ENCODE measurements at regions not wholly inside any gene's neighbourhood (a gene's known extent, or its start where the extent isn't known, plus 50 kb on each side); places are given as distances from the start of the nearest gene placed in this dataset.

- no peak overlapping the region for H3K23ac ChIP-seq (ENCODE audit: low read depth, low read length, poor library complexity)
- H3K4me1 ChIP-seq (ENCODE audit: control insufficient read depth in 2 of 2, insufficient read depth in 1 of 2, low read depth in 1 of 2, low read length in 2 of 2) = no peaks in the 10 kb centered on the region
- no peak overlapping the region for H2BK5ac ChIP-seq (ENCODE audit: low read length)
- no peaks in the 10 kb centered on the region for H3K9me3 ChIP-seq (replicated peaks in 1 of 2; ENCODE audit: control insufficient read depth in 2 of 2, insufficient read depth in 1 of 2, low read depth in 1 of 2, low read length in 2 of 2)
- no peak overlapping the region for H2BK12ac ChIP-seq (ENCODE audit: low read length)
- H2AFZ ChIP-seq (ENCODE audit: low read length) = no peak overlapping the region
- H2AK5ac ChIP-seq (ENCODE audit: low read depth, low read length) = no peak overlapping the region
- H2BK120ac ChIP-seq (ENCODE audit: low read depth, low read length) = no peak overlapping the region
- H3K9ac ChIP-seq (ENCODE audit: low read depth, low read length, poor library complexity) = no peak overlapping the region
- H3K27ac ChIP-seq (replicated peaks; ENCODE audit: low read length) = no peak overlapping the region
- H3K18ac ChIP-seq (ENCODE audit: low read length) = no peak overlapping the region
- no peak overlapping the region for H4K91ac ChIP-seq (ENCODE audit: low read depth, low read length, poor library complexity)
- H3K79me1 ChIP-seq (ENCODE audit: low read depth, low read length) = no peaks in the 10 kb centered on the region
- H3K4me3 ChIP-seq (ENCODE audit: low read length in 2 of 2) = no peak overlapping the region
- no peak overlapping the region for H3K4ac ChIP-seq (ENCODE audit: low read length)
- no peak overlapping the region for H2BK15ac ChIP-seq (ENCODE audit: low read length)
- no CpG with 5 or more reads among the region's 3 CpGs for WGBS, 2 donors (ENCODE audit: extremely low coverage in 2 of 2, insufficient read length in 2 of 2, insufficient replicate concordance in 1 of 2)
- no peak overlapping the region for H3K14ac ChIP-seq (ENCODE audit: low read length)
- no peaks in the 10 kb centered on the region for H3K27me3 ChIP-seq (ENCODE audit: control insufficient read depth in 3 of 3, insufficient read depth in 3 of 3, low read depth in 1 of 3, low read length in 3 of 3)
- no peak overlapping the region for H3K4me2 ChIP-seq (ENCODE audit: insufficient read depth, low read length, poor library complexity, severe bottlenecking)
- no peak for DNase-seq (ENCODE audit: low spot score)
- no peaks in the 10 kb centered on the region for H3K36me3 ChIP-seq (replicated peaks in 1 of 2; ENCODE audit: control insufficient read depth in 2 of 2, insufficient read depth in 2 of 2, low read length in 2 of 2)
- no peak overlapping the region for H4K8ac ChIP-seq (ENCODE audit: low read depth, low read length)
Measured at GRCh38 chr2:156189584-156189983, 142.9 kb downstream of the NR4A2 start.

GRCh38 chr2:156189143-156189542 is 143.4 kb downstream of the NR4A2 start:
- no peak overlapping the region for H4K8ac ChIP-seq (ENCODE audit: low read depth, low read length)
- H2BK12ac ChIP-seq (ENCODE audit: low read length) = no peak overlapping the region
- DNase-seq (ENCODE audit: low spot score) = no peak
- no peak overlapping the region for H2AK5ac ChIP-seq (ENCODE audit: low read depth, low read length)
- H2AFZ ChIP-seq (ENCODE audit: low read length) = no peak overlapping the region
- no peaks in the 10 kb centered on the region for H3K9me3 ChIP-seq (replicated peaks in 1 of 2; ENCODE audit: control insufficient read depth in 2 of 2, insufficient read depth in 1 of 2, low read depth in 1 of 2, low read length in 2 of 2)
- H3K27me3 ChIP-seq (ENCODE audit: control insufficient read depth in 3 of 3, insufficient read depth in 3 of 3, low read depth in 1 of 3, low read length in 3 of 3) = no peaks in the 10 kb centered on the region
- H3K36me3 ChIP-seq (replicated peaks in 1 of 2; ENCODE audit: control insufficient read depth in 2 of 2, insufficient read depth in 2 of 2, low read length in 2 of 2) = no peaks in the 10 kb centered on the region
- H3K4ac ChIP-seq (ENCODE audit: low read length) = no peak overlapping the region
- no peak overlapping the region for H3K9ac ChIP-seq (ENCODE audit: low read depth, low read length, poor library complexity)
- no CpG with 5 or more reads among the region's 6 CpGs for WGBS, 2 donors (ENCODE audit: extremely low coverage in 2 of 2, insufficient read length in 2 of 2, insufficient replicate concordance in 1 of 2)
- no peak overlapping the region for H2BK5ac ChIP-seq (ENCODE audit: low read length)
- H2BK120ac ChIP-seq (ENCODE audit: low read depth, low read length) = no peak overlapping the region
- no peaks in the 10 kb centered on the region for H3K79me1 ChIP-seq (ENCODE audit: low read depth, low read length)
- H3K4me1 ChIP-seq (ENCODE audit: control insufficient read depth in 2 of 2, insufficient read depth in 1 of 2, low read depth in 1 of 2, low read length in 2 of 2) = no peaks in the 10 kb centered on the region
- H3K27ac ChIP-seq (replicated peaks; ENCODE audit: low read length) = no peak overlapping the region
- H3K4me2 ChIP-seq (ENCODE audit: insufficient read depth, low read length, poor library complexity, severe bottlenecking) = no peak overlapping the region
- H3K18ac ChIP-seq (ENCODE audit: low read length) = no peak overlapping the region
- no peak overlapping the region for H2BK15ac ChIP-seq (ENCODE audit: low read length)
- H4K91ac ChIP-seq (ENCODE audit: low read depth, low read length, poor library complexity) = no peak overlapping the region
- H3K4me3 ChIP-seq (ENCODE audit: low read length in 2 of 2) = no peak overlapping the region
- no peak overlapping the region for H3K14ac ChIP-seq (ENCODE audit: low read length)
- no peak overlapping the region for H3K23ac ChIP-seq (ENCODE audit: low read depth, low read length, poor library complexity)

GRCh38 chr2:156182132-156182531 is 150.4 kb downstream of the NR4A2 start:
- DNase-seq (ENCODE audit: low spot score) = no peak
- Histone ChIP-seq H3K4me1 (ENCODE audit: control insufficient read depth in 2 of 2, insufficient read depth in 1 of 2, low read depth in 1 of 2, low read length in 2 of 2) (no peaks in the 10 kb centered on the region), H3K4me3 (ENCODE audit: low read length in 2 of 2) (no peak overlapping the region), H3K9me3 (replicated peaks in 1 of 2; ENCODE audit: control insufficient read depth in 2 of 2, insufficient read depth in 1 of 2, low read depth in 1 of 2, low read length in 2 of 2) (no peaks in the 10 kb centered on the region), H2BK120ac (ENCODE audit: low read depth, low read length) (no peak overlapping the region), H4K8ac (ENCODE audit: low read depth, low read length) (no peak overlapping the region), H3K4ac (ENCODE audit: low read length) (no peak overlapping the region), H3K9ac (ENCODE audit: low read depth, low read length, poor library complexity) (no peak overlapping the region), H4K91ac (ENCODE audit: low read depth, low read length, poor library complexity) (no peak overlapping the region), H3K4me2 (ENCODE audit: insufficient read depth, low read length, poor library complexity, severe bottlenecking) (no peak overlapping the region), H2BK15ac (ENCODE audit: low read length) (no peak overlapping the region), H3K14ac (ENCODE audit: low read length) (no peak overlapping the region), H2AFZ (ENCODE audit: low read length) (no peak overlapping the region), H3K27ac (replicated peaks; ENCODE audit: low read length) (no peak overlapping the region), H2AK5ac (ENCODE audit: low read depth, low read length) (no peak overlapping the region), H3K79me1 (ENCODE audit: low read depth, low read length) (no peaks in the 10 kb centered on the region), H3K23ac (ENCODE audit: low read depth, low read length, poor library complexity) (no peak overlapping the region), H3K36me3 (replicated peaks in 1 of 2; ENCODE audit: control insufficient read depth in 2 of 2, insufficient read depth in 2 of 2, low read length in 2 of 2) (no peaks in the 10 kb centered on the region), H3K18ac (ENCODE audit: low read length) (no peak overlapping the region), H2BK5ac (ENCODE audit: low read length) (no peak overlapping the region), H3K27me3 (ENCODE audit: control insufficient read depth in 3 of 3, insufficient read depth in 3 of 3, low read depth in 1 of 3, low read length in 3 of 3) (no peaks in the 10 kb centered on the region), H2BK12ac (ENCODE audit: low read length) (no peak overlapping the region)
- WGBS, 2 donors (ENCODE audit: extremely low coverage in 2 of 2, insufficient read length in 2 of 2, insufficient replicate concordance in 1 of 2) = no CpG with 5 or more reads among the region's 2 CpGs

GRCh38 chr2:156181208-156181607 is 151.3 kb downstream of the NR4A2 start:
- no peaks in the 10 kb centered on the region for H3K9me3 ChIP-seq (replicated peaks in 1 of 2; ENCODE audit: control insufficient read depth in 2 of 2, insufficient read depth in 1 of 2, low read depth in 1 of 2, low read length in 2 of 2)
- H2BK120ac ChIP-seq (ENCODE audit: low read depth, low read length) = no peak overlapping the region
- no peaks in the 10 kb centered on the region for H3K27me3 ChIP-seq (ENCODE audit: control insufficient read depth in 3 of 3, insufficient read depth in 3 of 3, low read depth in 1 of 3, low read length in 3 of 3)
- no peak overlapping the region for H2BK15ac ChIP-seq (ENCODE audit: low read length)
- no peak overlapping the region for H4K91ac ChIP-seq (ENCODE audit: low read depth, low read length, poor library complexity)
- no peak for DNase-seq (ENCODE audit: low spot score)
- WGBS, 2 donors (ENCODE audit: extremely low coverage in 2 of 2, insufficient read length in 2 of 2, insufficient replicate concordance in 1 of 2) = no CpG with 5 or more reads among the region's 1 CpG
- H3K4me3 ChIP-seq (ENCODE audit: low read length in 2 of 2) = no peak overlapping the region
- H3K14ac ChIP-seq (ENCODE audit: low read length) = no peak overlapping the region
- no peak overlapping the region for H2AFZ ChIP-seq (ENCODE audit: low read length)
- H3K4me1 ChIP-seq (ENCODE audit: control insufficient read depth in 2 of 2, insufficient read depth in 1 of 2, low read depth in 1 of 2, low read length in 2 of 2) = no peaks in the 10 kb centered on the region
- no peak overlapping the region for H3K23ac ChIP-seq (ENCODE audit: low read depth, low read length, poor library complexity)
- no peak overlapping the region for H2AK5ac ChIP-seq (ENCODE audit: low read depth, low read length)
- H3K9ac ChIP-seq (ENCODE audit: low read depth, low read length, poor library complexity) = no peak overlapping the region
- no peaks in the 10 kb centered on the region for H3K79me1 ChIP-seq (ENCODE audit: low read depth, low read length)
- H3K18ac ChIP-seq (ENCODE audit: low read length) = no peak overlapping the region
- H3K4ac ChIP-seq (ENCODE audit: low read length) = no peak overlapping the region
- H3K36me3 ChIP-seq (replicated peaks in 1 of 2; ENCODE audit: control insufficient read depth in 2 of 2, insufficient read depth in 2 of 2, low read length in 2 of 2) = no peaks in the 10 kb centered on the region
- H2BK5ac ChIP-seq (ENCODE audit: low read length) = no peak overlapping the region
- no peak overlapping the region for H2BK12ac ChIP-seq (ENCODE audit: low read length)
- H3K27ac ChIP-seq (replicated peaks; ENCODE audit: low read length) = no peak overlapping the region
- H4K8ac ChIP-seq (ENCODE audit: low read depth, low read length) = no peak overlapping the region
- no peak overlapping the region for H3K4me2 ChIP-seq (ENCODE audit: insufficient read depth, low read length, poor library complexity, severe bottlenecking)

Data from neuronal stem cell (in vitro differentiated cells).